ENCODE measurements at regions not wholly inside any gene's neighbourhood (a gene's known extent, or its start where the extent isn't known, plus 50 kb on each side); places are given as distances from the start of the nearest gene placed in this dataset.

- TF ChIP-seq POLR2A (IDR thresholded peaks at IDR 0.05) = no peak
- no peak for TF ChIP-seq CTCF (IDR thresholded peaks at IDR 0.05)
These were observed 112.9 kb upstream of the GYPC start for GRCh38 chr2:126543081-126543480.

All from lower leg skin (tissue), 3 donors.